ENCODE measurements at regions not wholly inside any gene's neighbourhood (a gene's known extent, or its start where the extent isn't known, plus 50 kb on each side); places are given as distances from the start of the nearest gene placed in this dataset.

DNA sequence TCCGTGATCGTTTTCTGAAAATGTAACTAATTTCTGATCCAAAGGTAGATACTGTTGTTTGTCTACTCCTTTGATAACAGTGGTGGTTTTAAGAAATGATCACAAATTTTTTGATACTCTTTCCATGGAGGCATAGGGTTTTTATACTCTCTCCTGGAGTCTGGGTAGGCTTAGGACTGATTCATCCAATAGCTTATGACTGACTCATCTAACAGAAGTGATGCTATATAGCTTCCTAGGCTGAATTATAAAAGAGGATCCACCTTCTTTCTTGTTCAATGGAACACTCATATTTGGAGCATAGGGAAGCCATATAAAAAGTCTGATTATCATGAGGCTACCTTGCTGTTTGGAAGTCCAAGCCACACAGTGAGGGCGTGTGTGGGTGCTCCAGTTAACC, 84.3 kb downstream of the CHST2 start:
- TF ChIP-seq, protein P1, sequence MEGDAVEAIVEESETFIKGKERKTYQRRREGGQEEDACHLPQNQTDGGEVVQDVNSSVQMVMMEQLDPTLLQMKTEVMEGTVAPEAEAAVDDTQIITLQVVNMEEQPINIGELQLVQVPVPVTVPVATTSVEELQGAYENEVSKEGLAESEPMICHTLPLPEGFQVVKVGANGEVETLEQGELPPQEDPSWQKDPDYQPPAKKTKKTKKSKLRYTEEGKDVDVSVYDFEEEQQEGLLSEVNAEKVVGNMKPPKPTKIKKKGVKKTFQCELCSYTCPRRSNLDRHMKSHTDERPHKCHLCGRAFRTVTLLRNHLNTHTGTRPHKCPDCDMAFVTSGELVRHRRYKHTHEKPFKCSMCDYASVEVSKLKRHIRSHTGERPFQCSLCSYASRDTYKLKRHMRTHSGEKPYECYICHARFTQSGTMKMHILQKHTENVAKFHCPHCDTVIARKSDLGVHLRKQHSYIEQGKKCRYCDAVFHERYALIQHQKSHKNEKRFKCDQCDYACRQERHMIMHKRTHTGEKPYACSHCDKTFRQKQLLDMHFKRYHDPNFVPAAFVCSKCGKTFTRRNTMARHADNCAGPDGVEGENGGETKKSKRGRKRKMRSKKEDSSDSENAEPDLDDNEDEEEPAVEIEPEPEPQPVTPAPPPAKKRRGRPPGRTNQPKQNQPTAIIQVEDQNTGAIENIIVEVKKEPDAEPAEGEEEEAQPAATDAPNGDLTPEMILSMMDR (IDR thresholded peaks at IDR 0.05), result no peak
- TF ChIP-seq POLR2A (IDR thresholded peaks at IDR 0.05; ENCODE audit: low read depth) (no peak), POLR2AphosphoS5 (IDR thresholded peaks at IDR 0.05) (no peak), EP300 (IDR thresholded peaks at IDR 0.05) (no peak)
